ENCODE measurements at regions not wholly inside any gene's neighbourhood (a gene's known extent, or its start where the extent isn't known, plus 50 kb on each side); places are given as distances from the start of the nearest gene placed in this dataset.

- H3K27ac ChIP-seq (ENCODE audit: low read depth, low read length): no peak overlapping the region
- Mint-ChIP-seq H3K4me1 (no peaks in the 10 kb centered on the region), H3K9me3 (no peaks in the 10 kb centered on the region)
Measured at GRCh38 chr2:123816928-123817327, 208.2 kb upstream of the CNTNAP5 start.

DNA sequence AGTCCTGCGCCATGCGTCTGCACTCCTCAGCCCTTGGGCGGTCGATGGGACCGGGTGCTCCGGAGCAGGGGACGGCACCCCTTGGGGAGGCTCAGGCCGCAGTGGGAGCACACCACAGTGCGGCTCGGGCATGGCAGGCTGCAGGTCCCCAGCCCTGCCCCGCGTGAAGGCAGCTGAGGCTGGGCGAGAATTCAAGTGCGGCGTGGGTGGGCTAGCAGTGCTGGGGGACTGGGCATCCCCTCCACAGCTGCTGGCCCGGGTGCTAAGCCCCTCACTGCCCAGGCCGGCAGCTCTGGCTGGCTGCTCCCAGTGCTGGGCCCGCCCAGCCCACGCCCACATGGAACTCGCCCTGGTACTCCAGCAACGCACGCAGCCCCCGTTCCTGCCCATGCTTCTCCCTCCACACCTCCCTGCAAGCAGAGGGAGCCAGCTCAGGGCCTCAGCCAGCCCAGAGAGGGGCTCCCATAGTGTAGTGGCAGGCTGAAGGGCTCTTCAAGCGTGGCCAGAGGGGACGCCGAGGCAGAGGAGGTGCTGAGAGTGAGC lies 198.3 kb upstream of the CNTNAP5 start:
- H3K4me3 ChIP-seq (ENCODE audit: low read length): no peak overlapping the region
- H3K4me1 ChIP-seq (ENCODE audit: control insufficient read depth, insufficient read depth, low read length): no peaks in the 10 kb centered on the region
- no peak for DNase-seq
- Mint-ChIP-seq H3K27me3 (ENCODE audit: insufficient read depth) (no peaks in the 10 kb centered on the region), H3K36me3 (ENCODE audit: low read depth) (peaks cover 5% of the 10 kb centered on the region), H3K9me3 (peaks cover 13% of the 10 kb centered on the region), H3K4me3 (no peak overlapping the region), H3K27ac (no peak overlapping the region), H3K4me1 (no peaks in the 10 kb centered on the region)
- H3K9ac ChIP-seq (ENCODE audit: extremely low read depth, low read length, poor library complexity, severe bottlenecking): no peak overlapping the region
- H3K9me3 ChIP-seq (ENCODE audit: control insufficient read depth, low read length): peaks cover 7% of the 10 kb centered on the region
- H3K36me3 ChIP-seq (ENCODE audit: control insufficient read depth, insufficient read depth, low read length): no peaks in the 10 kb centered on the region
- H3K27ac ChIP-seq (ENCODE audit: low read depth, low read length): no peak overlapping the region
- H3K27me3 ChIP-seq (ENCODE audit: control insufficient read depth, insufficient read depth, low read length, poor library complexity, severe bottlenecking): no peaks in the 10 kb centered on the region
- 97 to 100% methylated on average over 9 to 26 of the region's 26 CpGs for WGBS, 2 experiments (ENCODE audit: insufficient coverage in 1 of 2, insufficient read length in 1 of 2)
- TF ChIP-seq CTCF (conservative IDR thresholded peaks at IDR 0.05): no peak

More at GRCh38 chr2:123816928-123817327, 208.2 kb upstream of the CNTNAP5 start:
- no peak for TF ChIP-seq CTCF (conservative IDR thresholded peaks at IDR 0.05)
- Mint-ChIP-seq H3K4me3 (no peak overlapping the region), H3K36me3 (ENCODE audit: low read depth) (no peaks in the 10 kb centered on the region), H3K27ac (no peak overlapping the region), H3K27me3 (ENCODE audit: insufficient read depth) (no peaks in the 10 kb centered on the region)
- Histone ChIP-seq H3K9me3 (ENCODE audit: control insufficient read depth, low read length) (no peaks in the 10 kb centered on the region), H3K36me3 (ENCODE audit: control insufficient read depth, insufficient read depth, low read length) (no peaks in the 10 kb centered on the region), H3K4me1 (ENCODE audit: control insufficient read depth, insufficient read depth, low read length) (no peaks in the 10 kb centered on the region), H3K4me3 (ENCODE audit: low read length) (no peak overlapping the region), H3K27me3 (ENCODE audit: control insufficient read depth, insufficient read depth, low read length, poor library complexity, severe bottlenecking) (no peaks in the 10 kb centered on the region), H3K9ac (ENCODE audit: extremely low read depth, low read length, poor library complexity, severe bottlenecking) (no peak overlapping the region)
- DNase-seq: no peak

GRCh38 chr2:123839326-123839725 lies 185.8 kb upstream of the CNTNAP5 start:
- Histone ChIP-seq H3K27ac (ENCODE audit: low read depth, low read length) (no peak overlapping the region), H3K36me3 (ENCODE audit: control insufficient read depth, insufficient read depth, low read length) (no peaks in the 10 kb centered on the region), H3K9me3 (ENCODE audit: control insufficient read depth, low read length) (peaks cover 25% of the 10 kb centered on the region), H3K27me3 (ENCODE audit: control insufficient read depth, insufficient read depth, low read length, poor library complexity, severe bottlenecking) (no peaks in the 10 kb centered on the region), H3K4me3 (ENCODE audit: low read length) (no peak overlapping the region), H3K9ac (ENCODE audit: extremely low read depth, low read length, poor library complexity, severe bottlenecking) (no peak overlapping the region), H3K4me1 (ENCODE audit: control insufficient read depth, insufficient read depth, low read length) (no peaks in the 10 kb centered on the region)
- DNase-seq: no peak
- Mint-ChIP-seq H3K27ac (no peak overlapping the region), H3K27me3 (ENCODE audit: insufficient read depth) (no peaks in the 10 kb centered on the region), H3K9me3 (peaks cover 16% of the 10 kb centered on the region), H3K36me3 (ENCODE audit: low read depth) (no peaks in the 10 kb centered on the region), H3K4me1 (no peaks in the 10 kb centered on the region), H3K4me3 (no peak overlapping the region)
- no peak for TF ChIP-seq CTCF (conservative IDR thresholded peaks at IDR 0.05)
